Esophagus squamous epithelium (tissue), 5 donors: ENCODE measurements at regions not wholly inside any gene's neighbourhood (a gene's known extent, or its start where the extent isn't known, plus 50 kb on each side); places are given as distances from the start of the nearest gene placed in this dataset.

Experiments used
- DNase-seq: peaks from one replicate; lab custom pipeline; 2025; lab: John Stamatoyannopoulos, UW
- H3K27ac ChIP-seq, 4 donors: fragments of 200-600 bp; sonication (generic); one replicate each; pipeline ENCODE4 v1.5.1; 2016 to 2019; ENCODE audit warnings: mild to moderate bottlenecking in 1 of 4
- H3K27me3 ChIP-seq, 4 donors: fragments of 200-600 bp; sonication (generic); 1 replicate in 3 of 4; 2 replicates in 1 of 4; pipeline versions ENCODE4 v1.5.1 to v1.6.0; 2017 to 2021; ENCODE audit warnings: antibody characterized with exemption in 1 of 4
- H3K36me3 ChIP-seq, 3 donors: fragments of 200-600 bp; sonication (generic); one replicate each; pipeline ENCODE4 v1.5.1; 2016 to 2019
- H3K4me1 ChIP-seq, 3 donors: fragments of 200-600 bp; sonication (generic); one replicate each; pipeline ENCODE4 v1.5.1; 2017 to 2019
- H3K4me3 ChIP-seq, 4 donors: fragments of 200-600 bp; sonication (generic); 1 replicate in 3 of 4; 2 replicates in 1 of 4; pipeline ENCODE4 v1.5.1; 2016 to 2019; ENCODE audit warnings: mild to moderate bottlenecking in 2 of 4, moderate library complexity in 1 of 4
- H3K9me3 ChIP-seq, 3 donors: fragments of 200-600 bp; sonication (generic); one replicate each; pipeline ENCODE4 v1.5.1; 2016 to 2019
- CTCF ChIP-seq, 6 experiments: fragments of 450-650 bp in 4 of 6; fragments of 200-600 bp in 2 of 6; sonication (generic) in 2 of 6; IDR thresholded peaks; one replicate each; pipeline ENCODE4 v1.5.1; 2016 to 2019; ENCODE audit warnings: antibody characterized with exemption in 6 of 6, mild to moderate bottlenecking in 4 of 6, moderate library complexity in 4 of 6
- POLR2A ChIP-seq, 4 donors: fragments of 450-650 bp; IDR thresholded peaks; one replicate each; pipeline ENCODE4 v1.6.1; 2017; ENCODE audit warnings: antibody characterized with exemption in 4 of 4, mild to moderate bottlenecking in 4 of 4, moderate library complexity in 3 of 4
- WGBS, 2 donors: methylation state at CpG; one replicate each; pipeline ENCODE4 v1.1.5; 2018; 5-methylcytosine and 5-hydroxymethylcytosine counted together
- intact Hi-C: fragments of 100-400 bp; cut with DNase I; formaldehyde crosslinking; loops from one replicate; pipeline ENCODE4 v1.15.0; 2022
- donor health status: DM: yes; HTN: yes; CAD: no.

- Histone ChIP-seq H3K27me3 (no peaks in the 10 kb centered on the region), H3K9me3 (no peaks in the 10 kb centered on the region), H3K36me3 (no peaks in the 10 kb centered on the region), H3K27ac (no peak overlapping the region), H3K4me3 (no peak overlapping the region), H3K4me1 (no peaks in the 10 kb centered on the region)
- no peak for TF ChIP-seq POLR2A (IDR thresholded peaks at IDR 0.05)
- no peak for DNase-seq
- 37 to 57% methylated on average over 7 of the region's 7 CpGs for WGBS, 2 donors
- intact Hi-C loops, result no loop called here
Observed at GRCh38 chr5:8013948-8014710, 145.2 kb downstream of the MTRR start.

- H3K36me3 ChIP-seq, result no peaks in the 10 kb centered on the region
- no peak overlapping the region for H3K27ac ChIP-seq
- H3K4me1 ChIP-seq, result no peaks in the 10 kb centered on the region
- 41 to 57% methylated on average over 5 of the region's 5 CpGs for WGBS, 2 donors
- H3K27me3 ChIP-seq, result no peaks in the 10 kb centered on the region
- DNase-seq, result no peak
- no peaks in the 10 kb centered on the region for H3K9me3 ChIP-seq
- H3K4me3 ChIP-seq, result no peak overlapping the region
- TF ChIP-seq CTCF (IDR thresholded peaks at IDR 0.05) (no peak), POLR2A (IDR thresholded peaks at IDR 0.05) (no peak)
- intact Hi-C loops, result no loop called here
Observed at GRCh38 chr5:8019719-8020218, 150.8 kb downstream of the MTRR start.

- intact Hi-C loops, result no loop called here
- no peak for DNase-seq
- Histone ChIP-seq H3K9me3 (no peaks in the 10 kb centered on the region), H3K4me3 (no peak overlapping the region), H3K4me1 (no peaks in the 10 kb centered on the region), H3K36me3 (no peaks in the 10 kb centered on the region), H3K27me3 (no peaks in the 10 kb centered on the region), H3K27ac (no peak overlapping the region)
- WGBS, 2 donors, result 41 to 47% methylated on average over 5 of the region's 5 CpGs
- TF ChIP-seq CTCF (IDR thresholded peaks at IDR 0.05) (no peak), POLR2A (IDR thresholded peaks at IDR 0.05) (no peak)
Observed at GRCh38 chr5:8020861-8021514, 152.0 kb downstream of the MTRR start.

GRCh38 chr5:8028243-8028642, 159.3 kb downstream of the MTRR start:
- no peaks in the 10 kb centered on the region for H3K9me3 ChIP-seq
- H3K4me1 ChIP-seq, result no peaks in the 10 kb centered on the region
- no peaks in the 10 kb centered on the region for H3K27me3 ChIP-seq
- H3K4me3 ChIP-seq, result no peak overlapping the region
- H3K27ac ChIP-seq, result no peak overlapping the region
- TF ChIP-seq POLR2A (IDR thresholded peaks at IDR 0.05) (no peak), CTCF (IDR thresholded peaks at IDR 0.05) (no peak)
- intact Hi-C loops, result no loop called here
- no peaks in the 10 kb centered on the region for H3K36me3 ChIP-seq
- 41 to 75% methylated on average over 2 of the region's 2 CpGs for WGBS, 2 donors
- DNase-seq, result no peak

GRCh38 chr5:8033261-8033660, 164.3 kb downstream of the MTRR start:
- Histone ChIP-seq H3K36me3 (no peaks in the 10 kb centered on the region), H3K4me3 (no peak overlapping the region), H3K9me3 (no peaks in the 10 kb centered on the region), H3K4me1 (no peaks in the 10 kb centered on the region), H3K27ac (no peak overlapping the region), H3K27me3 (no peaks in the 10 kb centered on the region)
- no peak for DNase-seq
- intact Hi-C loops, result no loop called here
- 48 to 90% methylated on average over 3 of the region's 3 CpGs for WGBS, 2 donors
- TF ChIP-seq POLR2A (IDR thresholded peaks at IDR 0.05), result no peak
- TF ChIP-seq CTCF (IDR thresholded peaks at IDR 0.05), result no peak
